IMR-90 (cell line): ENCODE measurements at regions not wholly inside any gene's neighbourhood (a gene's known extent, or its start where the extent isn't known, plus 50 kb on each side); places are given as distances from the start of the nearest gene placed in this dataset.

Source experiments
- ATAC-seq: fragments of 200-7000 bp; cut with Tn5 transposase; 2 replicates; pipeline ENCODE4 v1.9.1; 2020; ENCODE audit warnings: low read depth, mild to moderate bottlenecking, moderate library complexity
- BruUV-seq: library from RNA; stranded (reverse); fragments of 400-500 nt; replicated peaks from 2 replicates; lab custom pipeline; 2021; lab: Mats Ljungman, UMichigan
- CTCF ChIA-PET: fragments of 300-600 bp; formaldehyde crosslinking; extraction: SDS; loops from one replicate; lab custom pipeline; 2021; ENCODE audit warnings: antibody characterized with exemption; lab: Yijun Ruan, JAX
- POLR2A ChIA-PET: fragments of 300-600 bp; sonication (Branson Sonifier 250); formaldehyde crosslinking; loops from one replicate; lab custom pipeline; 2022; ENCODE audit warnings: antibody characterized with exemption; ENCODE audit not compliant: unreplicated experiment; lab: Charles Lee
- DNase-seq: peaks from one replicate; pipeline ENCODE4 v3.0.0; 2013
- H2AFZ ChIP-seq: replicated peaks from 2 replicates; pipeline ENCODE3; 2013; ENCODE audit warnings: low read length, mild to moderate bottlenecking; ENCODE audit not compliant: poor library complexity
- H2AK5ac ChIP-seq: 2 replicates; pipeline ENCODE4 v1.6.1; 2013; ENCODE audit warnings: low read depth, low read length, inconsistent platforms
- H2AK9ac ChIP-seq: replicated peaks from 2 replicates; pipeline ENCODE3; 2013; ENCODE audit warnings: mild to moderate bottlenecking, low read depth, low read length, moderate library complexity; ENCODE audit not compliant: poor library complexity
- H2BK120ac ChIP-seq: 2 replicates; pipeline ENCODE4 v1.6.1; 2013; ENCODE audit warnings: low read depth, low read length, inconsistent platforms
- H2BK15ac ChIP-seq: 3 replicates; pipeline ENCODE4 v1.6.1; 2013; ENCODE audit warnings: low read depth, low read length, inconsistent platforms
- H2BK20ac ChIP-seq: 2 replicates; pipeline ENCODE4 v1.6.1; 2013; ENCODE audit warnings: low read depth, mild to moderate bottlenecking, inconsistent platforms, low read length, moderate library complexity
- H2BK5ac ChIP-seq: 2 replicates; pipeline ENCODE4 v1.6.1; 2013; ENCODE audit warnings: mild to moderate bottlenecking, low read depth, low read length, inconsistent platforms; ENCODE audit not compliant: poor library complexity, severe bottlenecking
- H3K14ac ChIP-seq: replicated peaks from 2 replicates; pipeline ENCODE4 v1.6.1; 2013; ENCODE audit warnings: low read depth, low read length, inconsistent platforms
- H3K18ac ChIP-seq: 2 replicates; pipeline ENCODE4 v1.6.1; 2013; ENCODE audit warnings: low read depth, low read length, control low read depth
- H3K23ac ChIP-seq: 2 replicates; pipeline ENCODE4 v1.6.1; 2013; ENCODE audit warnings: low read depth, low read length, inconsistent platforms
- H3K27ac ChIP-seq: 2 replicates; pipeline ENCODE4 v1.5.1; 2013; ENCODE audit warnings: mild to moderate bottlenecking, control low read depth, low read length; ENCODE audit not compliant: insufficient read depth
- H3K27me3 ChIP-seq: 2 replicates; pipeline ENCODE4 v1.6.1; 2013; ENCODE audit warnings: low read length; ENCODE audit not compliant: control insufficient read depth, insufficient read depth
- H3K36me3 ChIP-seq: 2 replicates; pipeline ENCODE4 v1.6.1; 2013; ENCODE audit warnings: low read length, mixed read lengths; ENCODE audit not compliant: control insufficient read depth, insufficient read depth
- H3K4ac ChIP-seq: 2 replicates; pipeline ENCODE4 v1.6.1; 2013; ENCODE audit warnings: low read depth, low read length, inconsistent platforms
- H3K4me1 ChIP-seq: 2 replicates; pipeline ENCODE4 v1.6.1; 2013; ENCODE audit warnings: low read length, mixed read lengths; ENCODE audit not compliant: control insufficient read depth, insufficient read depth
- H3K4me2 ChIP-seq: 2 replicates; pipeline ENCODE4 v1.6.1; 2013; ENCODE audit warnings: low read depth, mild to moderate bottlenecking, control low read depth, low read length, moderate library complexity
- H3K4me3 ChIP-seq: 2 replicates; pipeline ENCODE4 v1.5.1; 2013; ENCODE audit warnings: low read depth, mild to moderate bottlenecking, control low read depth, low read length, moderate library complexity; ENCODE audit not compliant: insufficient read depth
- H3K56ac ChIP-seq: 2 replicates; pipeline ENCODE4 v1.6.1; 2013; ENCODE audit warnings: low read length, inconsistent platforms; ENCODE audit not compliant: insufficient read depth; ENCODE audit errors: extremely low read depth
- H3K79me1 ChIP-seq, 2 experiments: 2 replicates each; pipeline ENCODE4 v1.6.1; 2013; ENCODE audit warnings: low read length in 2 of 2, inconsistent platforms in 1 of 2, low read depth in 1 of 2
- H3K9ac ChIP-seq: 2 replicates; pipeline ENCODE4 v1.6.1; 2013; ENCODE audit warnings: low read depth, low read length, control low read depth
- H3K9me1 ChIP-seq: 2 replicates; pipeline ENCODE4 v1.6.1; 2013; ENCODE audit warnings: low read length, inconsistent platforms; ENCODE audit not compliant: insufficient read depth
- H3K9me3 ChIP-seq: 2 replicates; pipeline ENCODE4 v1.6.1; 2013; ENCODE audit warnings: low read length; ENCODE audit not compliant: control insufficient read depth, insufficient read depth
- H4K20me1 ChIP-seq: 2 replicates; pipeline ENCODE4 v1.6.1; 2013; ENCODE audit warnings: low read length, inconsistent platforms; ENCODE audit not compliant: insufficient read depth
- H4K5ac ChIP-seq: 2 replicates; pipeline ENCODE4 v1.6.1; 2013; ENCODE audit warnings: mild to moderate bottlenecking, low read depth, low read length, control low read depth
- H4K8ac ChIP-seq, 2 experiments: 2 replicates each; pipeline ENCODE4 v1.6.1; 2013; ENCODE audit warnings: low read depth in 2 of 2, low read length in 2 of 2, control low read depth in 1 of 2, inconsistent platforms in 1 of 2
- H4K91ac ChIP-seq: 2 replicates; pipeline ENCODE4 v1.6.1; 2013; ENCODE audit warnings: low read depth, low read length, inconsistent platforms; ENCODE audit not compliant: insufficient read depth
- CTCF ChIP-seq: conservative IDR thresholded peaks from 2 replicates; pipeline ENCODE4 v1.5.1; 2012; ENCODE audit warnings: mild to moderate bottlenecking, low read depth, low read length, improper control_type of control experiment
- ELK1 ChIP-seq: fragments of 150-350 bp; IDR thresholded peaks from 2 replicates; pipeline ENCODE4 v1.6.1; 2016; ENCODE audit warnings: low read depth, mild to moderate bottlenecking, low read length, moderate library complexity, borderline replicate concordance
- MAZ ChIP-seq: IDR thresholded peaks from 2 replicates; pipeline ENCODE4 v1.6.1; 2012; ENCODE audit warnings: low read depth, mild to moderate bottlenecking, low read length, improper control_type of control experiment, moderate library complexity, borderline replicate concordance
- NFE2L2 ChIP-seq: fragments of 150-350 bp; IDR thresholded peaks from 2 replicates; pipeline ENCODE4 v1.6.1; 2016; ENCODE audit warnings: low read depth, mild to moderate bottlenecking, low read length
- RCOR1 ChIP-seq: IDR thresholded peaks from 2 replicates; pipeline ENCODE4 v1.6.1; 2012; ENCODE audit warnings: mild to moderate bottlenecking, low read length, improper control_type of control experiment; ENCODE audit not compliant: insufficient replicate concordance
- WGBS, 2 experiments: methylation state at CpG; one replicate each; pipeline versions ENCODE4 v1.1.5 to v1.1.7; 2013; ENCODE audit warnings: missing lambda C conversion rate in 2 of 2; ENCODE audit not compliant: insufficient read length in 1 of 2; ENCODE audit errors: extremely low coverage in 2 of 2; 5-methylcytosine and 5-hydroxymethylcytosine counted together
- dilution Hi-C: fragments of 300-500 bp; cut with HindIII; formaldehyde crosslinking; loops from one replicate; pipeline ENCODE4 v1.14.3; 2018; ENCODE audit warnings: low sequenced_read_pairs; ENCODE audit not compliant: unreplicated experiment
- in situ Hi-C: fragments of 300-500 bp; cut with MboI; formaldehyde crosslinking; loops from 3 replicates; pipeline ENCODE4 v1.14.3; 2019; ENCODE audit warnings: low sequenced_read_pairs, inconsistent platforms, mixed read lengths
- intact Hi-C: fragments of 100-400 bp; cut with micrococcal nuclease; formaldehyde crosslinking; loops from 2 replicates; pipeline ENCODE4 v1.10.0; 2022

- H3K27ac ChIP-seq, result no peak overlapping the region
- DNase-seq, result no peak
- no peak for ATAC-seq
- no peaks in the 10 kb centered on the region for H3K9me1 ChIP-seq
- H4K5ac ChIP-seq, result no peak overlapping the region
- WGBS, 2 experiments, result 88% methylated on average over 3 of the region's 5 CpGs; no CpG with 5 or more reads in 1 of the 2 experiments
- H2AFZ ChIP-seq, result no peak overlapping the region
- no peak overlapping the region for H3K23ac ChIP-seq
- H3K9ac ChIP-seq, result no peak overlapping the region
- H3K4ac ChIP-seq, result no peak overlapping the region
- no peaks in the 10 kb centered on the region for H4K20me1 ChIP-seq
- in situ Hi-C loops, result no loop called here
- H3K14ac ChIP-seq, result no peak overlapping the region
- H3K56ac ChIP-seq, result no peak overlapping the region
- no peaks in the 10 kb centered on the region for H3K36me3 ChIP-seq
- dilution Hi-C loops, result no loop called here
- no peak overlapping the region for H4K8ac ChIP-seq
- BruUV-seq, result no TSS peak
- no peak overlapping the region for H2BK120ac ChIP-seq
- H4K91ac ChIP-seq, result no peak overlapping the region
- no peak overlapping the region for H3K4me3 ChIP-seq
- no peak overlapping the region for H3K4me2 ChIP-seq
- H3K79me1 ChIP-seq, result no peaks in the 10 kb centered on the region
- TF ChIP-seq CTCF (no peak), ELK1 (no peak), MAZ (no peak), NFE2L2 (no peak), RCOR1 (no peak)
- no peaks in the 10 kb centered on the region for H3K27me3 ChIP-seq
- no peaks in the 10 kb centered on the region for H3K4me1 ChIP-seq
- H2AK9ac ChIP-seq, result no peak overlapping the region
- no peak overlapping the region for H2BK5ac ChIP-seq
- ChIA-PET CTCF (no interaction called here), POLR2A (no interaction called here)
- intact Hi-C loops, result no loop called here
- no peak overlapping the region for H2BK15ac ChIP-seq
- H2AK5ac ChIP-seq, result no peak overlapping the region
- H2BK20ac ChIP-seq, result no peak overlapping the region
- peaks cover 3% of the 10 kb centered on the region; the same call in 1 of the 2 replicates for H3K9me3 ChIP-seq
- H3K18ac ChIP-seq, result no peak overlapping the region
Observed at GRCh38 chr2:236375973-236376476, 111.8 kb upstream of the ASB18 start.
